ENCODE measurements at regions not wholly inside any gene's neighbourhood (a gene's known extent, or its start where the extent isn't known, plus 50 kb on each side); places are given as distances from the start of the nearest gene placed in this dataset.

- TF ChIP-seq CTCF (IDR thresholded peaks at IDR 0.05; ENCODE audit: poor library complexity, severe bottlenecking) (no peak), RAD21 (conservative IDR thresholded peaks at IDR 0.05) (no peak), EZH2 (IDR thresholded peaks at IDR 0.05; ENCODE audit: borderline replicate concordance, insufficient read depth, low read length, poor library complexity, severe bottlenecking) (no peak), EP300 (conservative IDR thresholded peaks at IDR 0.05; ENCODE audit: poor library complexity, severe bottlenecking) (no peak), POLR2AphosphoS5 (IDR thresholded peaks at IDR 0.05) (no peak), REST (IDR thresholded peaks at IDR 0.05; ENCODE audit: borderline replicate concordance) (no peak), TAF1 (IDR thresholded peaks at IDR 0.05; ENCODE audit: low read depth) (no peak)
Measured at GRCh38 chr5:6256901-6257300, 121.4 kb downstream of the MED10 start.

All from neural cell (in vitro differentiated cells).